Suppressor macrophage treated with lipopolysaccharide for 1 hour (primary cell): ENCODE measurements at regions not wholly inside any gene's neighbourhood (a gene's known extent, or its start where the extent isn't known, plus 50 kb on each side); places are given as distances from the start of the nearest gene placed in this dataset.
A peak's percentile ranks its signal among the peaks of the same experiment; 100 is the strongest.
"Not testable (repeated sequence)": the region's sequence is repeated elsewhere in the genome, so short reads cannot be mapped to it uniquely, and the experiment has no call there.

ENCODE experiments used
- DNase-seq, 3 donors: peaks; one replicate each; pipeline ENCODE4 v3.0.0-alpha.2; 2020 to 2022

DNA sequence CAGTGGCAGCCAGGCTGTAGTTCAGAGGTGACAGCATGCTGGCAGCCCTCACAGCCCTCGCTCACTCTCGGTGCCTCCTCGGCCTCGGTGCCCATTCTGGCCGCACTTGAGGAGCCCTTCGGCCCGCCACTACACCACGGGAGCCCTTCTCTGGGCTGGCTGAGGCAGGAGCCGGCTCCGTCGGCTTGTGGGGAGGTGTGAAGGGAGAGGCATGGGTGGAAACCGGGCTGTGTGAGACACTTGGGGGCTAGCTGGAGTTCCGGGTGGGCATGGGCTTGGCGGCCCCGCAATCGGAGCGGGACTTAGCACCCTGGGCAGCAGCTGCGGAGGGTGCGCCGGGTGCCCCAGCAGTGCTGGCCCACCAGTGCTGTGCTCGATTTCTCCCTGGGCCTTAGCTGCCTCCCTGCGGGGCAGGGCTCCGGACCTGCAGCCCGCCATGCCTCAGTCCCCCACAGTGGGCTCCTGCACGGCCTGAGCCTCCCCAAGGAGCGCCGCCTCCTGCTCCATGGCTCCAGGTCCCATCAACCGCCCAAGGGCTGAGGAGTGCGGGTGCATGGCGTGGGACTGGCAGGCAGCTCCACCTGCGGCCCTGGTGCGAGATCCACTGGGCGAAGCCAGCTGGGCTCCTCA lies 396.8 kb downstream of the FAM72C start:
- DNase-seq, result no peak

DNA sequence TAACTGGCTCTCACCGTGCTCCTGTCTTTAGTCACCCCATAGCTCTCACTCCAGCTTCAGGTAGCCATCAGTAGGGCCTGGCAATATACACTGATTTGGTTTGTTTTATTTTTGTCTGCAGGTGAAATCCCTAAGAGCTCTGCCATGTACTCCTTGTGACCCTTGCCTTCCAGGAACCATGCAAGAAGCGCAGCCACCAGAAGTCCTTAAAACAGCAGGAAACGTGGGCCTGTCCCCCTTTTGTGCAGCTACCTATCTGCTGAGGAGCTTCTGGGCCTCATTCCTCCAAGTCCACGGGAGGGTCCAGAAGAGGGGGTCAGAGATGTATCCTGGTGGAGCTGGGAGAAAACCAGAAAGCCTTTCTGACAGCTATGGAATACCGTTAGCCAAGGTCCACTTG lies 399.1 kb downstream of the FAM72C start:
- DNase-seq, result not testable (repeated sequence)

DNA sequence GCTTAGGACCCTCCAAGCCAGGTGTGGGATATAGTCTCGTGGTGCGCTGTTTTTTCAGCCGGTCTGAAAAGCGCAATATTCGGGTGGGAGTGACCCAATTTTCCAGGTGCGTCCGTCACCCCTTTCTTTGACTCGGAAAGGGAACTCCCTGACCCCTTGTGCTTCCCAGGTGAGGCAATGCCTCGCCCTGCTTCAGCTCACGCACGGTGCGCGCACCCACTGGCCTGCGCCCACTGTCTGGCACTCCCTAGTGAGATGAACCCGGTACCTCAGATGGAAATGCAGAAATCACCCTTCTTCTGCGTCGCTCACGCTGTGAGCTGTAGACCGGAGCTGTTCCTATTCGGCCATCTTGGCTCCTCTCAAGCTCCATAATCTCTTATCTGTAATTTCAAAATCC lies 408.0 kb downstream of the FAM72C start:
- not testable (repeated sequence) for DNase-seq

DNA sequence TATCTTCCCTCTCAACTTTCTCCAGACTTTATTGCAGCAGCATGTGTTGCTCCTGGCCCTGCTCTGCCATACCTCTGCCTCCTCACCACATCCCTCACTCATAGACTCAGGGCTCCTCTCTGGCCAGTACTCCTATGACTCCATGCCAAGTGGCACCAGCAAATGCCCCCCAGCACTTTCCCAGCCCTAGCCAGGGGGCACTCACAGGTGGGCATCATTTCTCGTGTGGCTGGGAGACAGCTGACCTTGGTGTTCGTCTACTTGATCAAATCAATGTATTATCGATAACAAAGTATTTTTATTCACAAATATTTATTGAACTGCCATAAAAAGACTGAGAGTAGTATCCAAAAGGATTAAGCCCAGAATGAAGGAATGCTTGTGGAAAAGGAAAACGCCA lies 418.2 kb downstream of the FAM72C start:
- DNase-seq, result no peak

DNA sequence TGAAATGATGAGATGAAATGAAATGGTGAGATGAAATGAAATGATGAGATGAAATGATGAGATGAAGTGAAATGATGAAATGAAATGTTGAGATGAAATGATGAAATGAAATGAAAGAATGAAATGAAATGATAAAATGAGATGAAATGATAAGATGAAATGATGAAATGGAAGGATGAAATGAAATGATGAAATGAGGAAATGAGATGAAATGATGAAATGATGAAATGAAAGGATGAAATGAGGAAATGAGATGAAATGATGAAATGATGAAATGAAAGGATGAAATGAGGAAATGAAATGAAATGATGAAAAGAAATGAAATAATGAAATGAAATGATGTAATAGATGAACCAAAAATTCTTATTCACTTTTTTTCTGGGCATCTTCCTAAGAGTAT lies 467.1 kb downstream of the FAM72C start:
- DNase-seq, result not testable (repeated sequence)

DNA sequence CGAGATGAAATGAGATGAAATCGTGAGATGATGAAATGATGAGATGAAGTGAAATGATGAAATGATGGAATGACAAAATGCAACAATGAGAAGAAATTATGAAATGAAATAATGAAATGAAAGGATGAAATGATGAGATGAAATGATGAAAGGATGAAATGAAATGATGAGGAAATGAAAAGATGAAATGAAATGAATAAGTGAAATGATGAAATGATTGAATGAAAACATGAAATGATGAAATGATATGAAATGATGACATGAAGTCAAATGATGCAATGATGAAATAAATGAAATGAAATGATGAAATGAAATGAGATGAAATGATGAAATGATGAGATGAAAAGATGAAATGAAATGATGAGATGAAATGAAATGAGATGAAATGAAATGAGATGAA lies 467.7 kb downstream of the FAM72C start:
- not testable (repeated sequence) for DNase-seq

DNA sequence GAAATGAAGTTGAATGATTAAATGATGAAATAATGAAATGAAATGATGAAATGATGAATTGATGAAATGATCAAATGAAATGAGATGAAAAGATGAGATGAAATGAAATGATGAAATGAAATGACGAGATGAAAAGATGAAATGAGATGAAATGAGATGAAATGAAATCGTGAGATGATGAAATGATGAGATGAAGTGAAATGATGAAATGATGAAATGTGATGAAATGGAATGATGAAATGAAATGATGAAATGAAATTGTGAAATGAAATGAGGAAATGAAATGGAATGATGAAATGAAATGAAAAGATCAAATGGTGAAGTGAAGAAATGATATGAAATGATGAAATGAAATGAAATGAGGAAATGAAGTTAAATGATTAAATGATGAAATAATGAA lies 468.7 kb downstream of the FAM72C start:
- not testable (repeated sequence) for DNase-seq

DNA sequence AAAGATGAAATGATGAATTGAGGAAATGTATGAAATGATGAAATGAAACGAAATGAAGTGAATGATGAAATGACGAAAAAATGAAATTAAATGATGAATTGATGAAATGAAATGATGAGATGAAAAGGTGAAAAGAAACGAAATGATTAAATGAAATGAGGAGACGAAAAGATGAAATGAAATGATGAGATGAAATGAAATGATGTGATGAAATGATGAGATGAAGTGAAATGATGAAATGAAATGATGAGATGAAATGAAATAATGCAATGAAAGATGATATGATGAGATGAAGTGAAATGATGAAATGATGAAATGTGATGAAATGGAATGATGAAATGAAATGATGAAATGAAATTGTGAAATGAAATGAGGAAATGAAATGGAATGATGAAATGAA lies 469.7 kb downstream of the FAM72C start:
- not testable (repeated sequence) for DNase-seq

DNA sequence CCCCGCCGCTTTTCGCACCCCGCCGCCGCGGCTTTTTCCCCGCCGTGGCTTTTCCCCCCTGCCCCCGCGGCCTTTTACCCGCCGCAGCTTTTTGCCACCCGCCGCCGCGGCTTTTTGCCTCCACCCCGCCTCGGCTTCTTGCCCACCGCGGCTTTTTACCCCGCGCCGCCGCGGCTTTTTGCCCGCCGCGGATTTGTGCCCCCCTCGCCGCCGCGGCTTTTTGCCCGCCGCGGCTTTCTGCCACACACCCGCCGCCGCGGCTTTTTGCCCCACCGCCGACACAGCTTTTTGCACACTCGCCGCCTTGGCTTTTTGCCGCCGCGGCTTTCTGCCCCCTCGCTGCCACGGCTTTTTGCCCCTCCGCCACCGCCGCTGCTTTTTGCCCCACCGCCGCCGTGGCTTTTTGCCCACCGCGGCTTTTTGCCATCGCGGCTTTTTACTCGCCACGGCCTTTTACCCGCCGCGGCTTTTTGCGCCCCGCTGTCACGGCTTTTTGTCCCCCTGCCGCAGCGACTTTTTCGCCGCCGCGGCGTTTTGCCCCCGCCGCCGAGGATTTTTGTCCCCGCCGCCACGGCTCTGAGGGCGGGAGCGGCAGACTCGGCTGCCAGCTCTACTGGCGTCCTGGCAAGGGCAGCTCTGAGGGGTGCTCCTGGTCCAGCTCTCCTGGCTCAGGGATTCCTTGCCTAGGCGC lies 473.6 kb downstream of the FAM72C start:
- peak in 2 of 3 donors; percentile 10 to 21 for DNase-seq

DNA sequence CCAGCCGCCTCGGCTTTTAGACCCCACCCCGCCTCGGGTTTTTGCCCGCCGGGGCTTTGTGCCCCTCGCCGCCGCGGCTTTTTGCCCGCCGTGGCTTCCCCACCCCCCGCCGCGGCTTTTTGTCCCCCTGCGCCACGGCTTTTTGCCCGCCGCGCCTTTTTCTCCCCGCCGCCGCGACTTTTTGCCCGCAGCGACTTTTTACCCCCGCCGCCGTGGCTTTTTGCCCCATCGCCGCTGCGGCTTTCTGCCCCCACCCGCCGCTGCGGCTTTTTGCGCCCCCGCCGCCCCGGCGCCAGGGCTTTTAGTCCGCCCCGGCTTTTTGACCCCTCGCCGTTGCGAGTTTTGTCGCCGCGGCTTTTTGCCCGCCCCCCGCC lies 474.4 kb downstream of the FAM72C start:
- peak in 2 of 3 donors; percentile 5 to 10 for DNase-seq

DNA sequence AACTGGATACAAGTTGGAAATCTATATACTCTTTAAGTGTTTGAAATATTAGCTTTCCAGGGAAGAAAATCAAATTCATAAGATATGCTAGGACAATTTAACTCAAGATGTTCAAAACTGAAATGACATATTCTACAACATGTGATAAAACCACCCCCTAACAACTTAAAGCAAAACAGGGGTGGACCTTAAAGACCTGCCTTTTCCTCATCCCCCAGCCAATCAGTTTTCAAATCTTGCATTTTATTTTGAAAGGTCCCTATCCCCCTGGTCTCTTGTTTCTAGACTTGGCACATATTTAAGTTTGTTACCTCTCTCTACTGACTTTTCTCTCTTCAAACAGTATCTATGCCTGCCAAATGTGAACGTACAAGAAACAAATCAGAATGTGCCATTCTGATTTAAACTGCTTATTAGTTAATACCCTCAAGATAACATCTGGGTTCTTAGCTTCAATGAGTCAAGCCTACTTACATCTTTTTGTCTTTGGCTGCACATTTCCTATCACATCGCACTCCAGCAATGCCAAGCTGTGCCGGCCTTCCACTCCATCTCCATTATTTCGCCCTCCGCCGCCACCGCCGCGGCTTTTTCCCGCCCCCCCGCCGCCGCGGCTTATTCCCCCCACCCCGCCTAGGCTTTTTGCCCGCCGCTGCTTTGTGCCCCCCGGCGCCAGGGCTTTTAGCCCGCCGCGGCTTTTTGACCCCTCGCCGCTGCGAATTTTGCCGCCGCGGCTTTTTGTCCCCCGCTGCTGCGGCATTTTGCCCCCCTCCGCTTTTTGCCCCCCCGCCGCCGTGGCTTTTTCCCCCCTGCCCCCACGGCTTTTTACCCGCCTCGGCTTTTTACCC lies 475.0 kb downstream of the FAM72C start:
- DNase-seq, result not testable (repeated sequence)
